WTC11 (cell line): ENCODE measurements at regions not wholly inside any gene's neighbourhood (a gene's known extent, or its start where the extent isn't known, plus 50 kb on each side); places are given as distances from the start of the nearest gene placed in this dataset.

ENCODE experiments used
- ATAC-seq: fragments of 200-7000 bp; cut with Tn5 transposase; 2 replicates; pipeline ENCODE4 v1.10.0; 2021; ENCODE audit warnings: mild to moderate bottlenecking, moderate library complexity
- CTCF ChIA-PET: fragments of 300-600 bp; sonication (Branson Sonifier 250); formaldehyde crosslinking; loops from one replicate; lab custom pipeline; 2021; ENCODE audit warnings: antibody characterized with exemption; lab: Charles Lee
- POLR2A ChIA-PET: fragments of 350-600 bp; sonication (Branson Sonifier 250); formaldehyde crosslinking; loops from one replicate; lab custom pipeline; 2021; ENCODE audit warnings: antibody characterized with exemption; lab: Charles Lee
- DNase-seq: peaks from one replicate; pipeline ENCODE4 v3.0.0; 2021; ENCODE audit warnings: low spot score
- H3K27ac Mint-ChIP-seq: 2 replicates; pipeline ENCODE4 v1.8.0; 2021; ENCODE audit warnings: mixed read lengths
- H3K27me3 Mint-ChIP-seq: 2 replicates; pipeline ENCODE4 v1.8.0; 2021; ENCODE audit warnings: low read depth, mild to moderate bottlenecking, moderate library complexity, mixed read lengths
- H3K36me3 Mint-ChIP-seq: 2 replicates; pipeline ENCODE4 v1.8.0; 2021; ENCODE audit warnings: mixed read lengths
- H3K4me1 Mint-ChIP-seq: 2 replicates; pipeline ENCODE4 v1.8.0; 2022; ENCODE audit warnings: mixed read lengths
- H3K4me3 Mint-ChIP-seq: 2 replicates; pipeline ENCODE4 v1.8.0; 2021; ENCODE audit warnings: mild to moderate bottlenecking, moderate library complexity, mixed read lengths
- H3K9me3 Mint-ChIP-seq: 2 replicates; pipeline ENCODE4 v1.8.0; 2021; ENCODE audit warnings: mixed read lengths
- CBFB ChIP-seq: sonication (generic); formaldehyde crosslinking; IDR thresholded peaks from 2 replicates; pipeline ENCODE4 v1.8.1; 2022; ENCODE audit warnings: mild to moderate bottlenecking, low read depth, missing genetic modification reagents
- EMX1 ChIP-seq: fragments of 250-450 bp; sonication (Bioruptor Pico); IDR thresholded peaks from 2 replicates; pipeline ENCODE4 v1.8.0; 2021; ENCODE audit warnings: mild to moderate bottlenecking
- MXD4 ChIP-seq: fragments of 250-450 bp; sonication (Bioruptor Pico); IDR thresholded peaks from 2 replicates; pipeline ENCODE4 v1.8.0; 2021; ENCODE audit warnings: mild to moderate bottlenecking, moderate library complexity, borderline replicate concordance
- OVOL2 ChIP-seq: fragments of 250-450 bp; sonication (Bioruptor Pico); IDR thresholded peaks from 2 replicates; pipeline ENCODE4 v1.9.0; 2021; ENCODE audit warnings: mild to moderate bottlenecking, borderline replicate concordance
- RORB ChIP-seq: fragments of 250-450 bp; sonication (Bioruptor Pico); IDR thresholded peaks from 2 replicates; pipeline ENCODE4 v1.9.0; 2021; ENCODE audit warnings: mild to moderate bottlenecking
- TCF7 ChIP-seq: sonication (generic); formaldehyde crosslinking; IDR thresholded peaks from 2 replicates; pipeline ENCODE4 v1.8.0; 2022; ENCODE audit warnings: mild to moderate bottlenecking, low read depth, missing genetic modification reagents, moderate library complexity
- TP53 ChIP-seq: sonication (generic); formaldehyde crosslinking; IDR thresholded peaks from 2 replicates; pipeline ENCODE4 v1.8.1; 2023; ENCODE audit warnings: mild to moderate bottlenecking, missing genetic modification reagents
- ZNF232 ChIP-seq: sonication (generic); formaldehyde crosslinking; IDR thresholded peaks from 2 replicates; pipeline ENCODE4 v1.8.0; 2022; ENCODE audit warnings: mild to moderate bottlenecking, missing genetic modification reagents
- ZNF263 ChIP-seq: sonication (generic); formaldehyde crosslinking; IDR thresholded peaks from 2 replicates; pipeline ENCODE4 v1.8.1; 2022; ENCODE audit warnings: low read depth, mild to moderate bottlenecking, moderate library complexity, missing genetic modification reagents
- ZNF317 ChIP-seq: sonication (generic); formaldehyde crosslinking; IDR thresholded peaks from 2 replicates; pipeline ENCODE4 v1.8.1; 2023; ENCODE audit warnings: low read depth, mild to moderate bottlenecking, moderate library complexity, missing genetic modification reagents, borderline replicate concordance
- ZNF671 ChIP-seq: fragments of 250-450 bp; sonication (Bioruptor Pico); IDR thresholded peaks from 2 replicates; pipeline ENCODE4 v1.8.0; 2021; ENCODE audit warnings: mild to moderate bottlenecking
- TF ChIP-seq, protein P1 (sequence below): sonication (generic); formaldehyde crosslinking; IDR thresholded peaks from 2 replicates; pipeline ENCODE4 v1.8.1; 2022; ENCODE audit warnings: mild to moderate bottlenecking, missing genetic modification reagents, moderate library complexity, borderline replicate concordance
- TF ChIP-seq, protein P2 (sequence below): sonication (generic); formaldehyde crosslinking; IDR thresholded peaks from 2 replicates; pipeline ENCODE4 v1.8.0; 2023; ENCODE audit warnings: missing genetic modification reagents
- TF ChIP-seq, protein P3 (sequence below): fragments of 250-450 bp; sonication (Bioruptor Pico); conservative IDR thresholded peaks from 2 replicates; pipeline ENCODE4 v1.9.0; 2021; ENCODE audit warnings: mild to moderate bottlenecking
- TF ChIP-seq, protein P4 (sequence below): sonication (generic); formaldehyde crosslinking; IDR thresholded peaks from 2 replicates; pipeline ENCODE4 v1.8.1; 2023; ENCODE audit warnings: mild to moderate bottlenecking, missing genetic modification reagents
- TF ChIP-seq, protein P5 (sequence below): sonication (generic); formaldehyde crosslinking; IDR thresholded peaks from 2 replicates; pipeline ENCODE4 v1.8.0; 2022; ENCODE audit warnings: mild to moderate bottlenecking, missing genetic modification reagents
- TF ChIP-seq, protein P6 (sequence below): sonication (generic); formaldehyde crosslinking; IDR thresholded peaks from 2 replicates; pipeline ENCODE4 v1.8.0; 2022; ENCODE audit warnings: mild to moderate bottlenecking, missing genetic modification reagents
- TF ChIP-seq, protein P7 (sequence below): sonication (generic); formaldehyde crosslinking; IDR thresholded peaks from 2 replicates; pipeline ENCODE4 v1.8.0; 2022; ENCODE audit warnings: mild to moderate bottlenecking, missing genetic modification reagents
- TF ChIP-seq, protein P8 (sequence below): sonication (generic); formaldehyde crosslinking; IDR thresholded peaks from 2 replicates; pipeline ENCODE4 v1.8.0; 2022; ENCODE audit warnings: mild to moderate bottlenecking, missing genetic modification reagents
- TF ChIP-seq, protein P9 (sequence below): fragments of 250-450 bp; sonication (Bioruptor Pico); IDR thresholded peaks from 2 replicates; pipeline ENCODE4 v1.9.0; 2021; ENCODE audit warnings: mild to moderate bottlenecking

DNA sequence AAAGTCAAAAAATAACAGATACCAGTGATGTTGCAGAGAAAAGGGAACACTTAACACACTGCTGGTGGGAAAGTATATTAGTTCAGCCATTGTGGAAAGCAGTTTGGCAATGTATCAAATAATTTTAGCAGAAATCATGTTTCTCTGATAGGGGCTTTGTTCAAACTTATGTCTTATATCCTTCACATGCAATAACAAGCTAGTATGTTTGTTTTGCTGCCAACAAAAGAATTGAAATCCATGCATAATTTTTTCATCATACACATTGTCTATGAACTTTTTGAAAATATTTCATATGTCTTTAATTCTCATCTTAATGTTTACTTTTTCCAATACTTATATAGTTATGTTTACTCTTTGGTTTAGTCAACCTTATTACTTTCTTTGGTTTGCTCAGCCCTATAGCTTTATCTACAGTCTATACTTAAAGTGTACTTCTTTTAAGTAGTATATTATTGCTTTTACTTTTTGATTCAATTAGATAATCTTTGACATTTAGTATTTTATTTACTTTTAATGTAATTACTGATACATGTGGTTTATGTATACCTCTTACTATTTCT lies 639.6 kb upstream of the CBLB start (continued):
- TF ChIP-seq, protein P1, sequence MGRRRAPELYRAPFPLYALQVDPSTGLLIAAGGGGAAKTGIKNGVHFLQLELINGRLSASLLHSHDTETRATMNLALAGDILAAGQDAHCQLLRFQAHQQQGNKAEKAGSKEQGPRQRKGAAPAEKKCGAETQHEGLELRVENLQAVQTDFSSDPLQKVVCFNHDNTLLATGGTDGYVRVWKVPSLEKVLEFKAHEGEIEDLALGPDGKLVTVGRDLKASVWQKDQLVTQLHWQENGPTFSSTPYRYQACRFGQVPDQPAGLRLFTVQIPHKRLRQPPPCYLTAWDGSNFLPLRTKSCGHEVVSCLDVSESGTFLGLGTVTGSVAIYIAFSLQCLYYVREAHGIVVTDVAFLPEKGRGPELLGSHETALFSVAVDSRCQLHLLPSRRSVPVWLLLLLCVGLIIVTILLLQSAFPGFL: no peak

DNA sequence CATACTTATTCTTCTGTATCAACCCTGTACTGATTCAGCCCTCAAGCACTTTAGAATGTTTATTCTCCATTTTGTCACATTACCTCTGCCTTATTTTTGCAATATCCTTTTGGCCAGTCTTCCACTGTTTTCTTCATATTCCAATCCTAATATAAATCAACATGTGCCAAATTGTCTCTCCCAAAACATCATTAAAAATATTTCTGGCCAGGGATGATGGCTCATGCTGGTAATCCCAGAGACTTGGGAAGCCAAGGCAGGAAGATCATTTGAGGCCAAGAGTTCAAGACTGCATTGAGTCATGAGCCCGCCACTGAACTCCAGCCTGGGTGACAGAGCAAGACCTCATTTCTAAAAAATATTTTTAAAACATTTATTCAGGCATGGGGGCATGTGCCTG lies 641.4 kb upstream of the CBLB start:
- ATAC-seq (no peak), DNase-seq (no peak)
- TF ChIP-seq CBFB (CRISPR knock-in tag) (no peak), ZNF671 (CRISPR knock-in tag) (no peak), ZNF317 (CRISPR knock-in tag) (no peak)
- POLR2A ChIA-PET: no interaction called here
- H3K4me1 Mint-ChIP-seq: no peaks in the 10 kb centered on the region
- H3K27me3 Mint-ChIP-seq: no peaks in the 10 kb centered on the region
- H3K9me3 Mint-ChIP-seq: peaks cover 18% of the 10 kb centered on the region
- H3K27ac Mint-ChIP-seq: no peak overlapping the region
- H3K4me3 Mint-ChIP-seq: no peak overlapping the region
- CTCF ChIA-PET: no interaction called here
- H3K36me3 Mint-ChIP-seq: 0 out of 2 replicates have a peak, but pooled peaks cover 3% of the 10 kb centered on the region

DNA sequence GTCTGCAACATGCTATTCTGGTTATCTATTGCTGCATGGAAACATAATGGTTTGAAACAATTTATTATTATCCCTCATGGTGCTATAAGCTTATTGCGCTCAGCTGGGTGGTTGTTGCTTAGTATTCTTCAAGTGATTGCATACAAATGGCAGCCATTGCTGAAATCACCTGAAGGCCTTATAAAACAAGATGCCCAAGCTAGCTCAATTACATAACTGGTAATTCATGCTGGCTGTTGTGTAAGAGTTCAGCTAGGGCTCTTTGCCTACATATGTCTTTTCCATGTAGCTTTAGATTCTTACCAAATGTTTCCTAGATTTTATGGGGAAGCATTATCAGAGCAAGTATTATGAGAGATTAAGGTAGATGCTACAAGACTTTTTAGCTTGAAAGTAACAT lies 644.0 kb upstream of the CBLB start:
- Mint-ChIP-seq H3K27me3 (no peaks in the 10 kb centered on the region), H3K27ac (no peak overlapping the region), H3K36me3 (no peaks in the 10 kb centered on the region), H3K4me3 (no peak overlapping the region), H3K9me3 (peaks cover 13% of the 10 kb centered on the region), H3K4me1 (no peaks in the 10 kb centered on the region)
- DNase-seq: no peak
- CTCF ChIA-PET: no interaction called here
- no peak for ATAC-seq
- POLR2A ChIA-PET: no interaction called here
- TF ChIP-seq, protein P2, sequence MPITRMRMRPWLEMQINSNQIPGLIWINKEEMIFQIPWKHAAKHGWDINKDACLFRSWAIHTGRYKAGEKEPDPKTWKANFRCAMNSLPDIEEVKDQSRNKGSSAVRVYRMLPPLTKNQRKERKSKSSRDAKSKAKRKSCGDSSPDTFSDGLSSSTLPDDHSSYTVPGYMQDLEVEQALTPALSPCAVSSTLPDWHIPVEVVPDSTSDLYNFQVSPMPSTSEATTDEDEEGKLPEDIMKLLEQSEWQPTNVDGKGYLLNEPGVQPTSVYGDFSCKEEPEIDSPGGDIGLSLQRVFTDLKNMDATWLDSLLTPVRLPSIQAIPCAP: no peak
- TF ChIP-seq, protein P3, sequence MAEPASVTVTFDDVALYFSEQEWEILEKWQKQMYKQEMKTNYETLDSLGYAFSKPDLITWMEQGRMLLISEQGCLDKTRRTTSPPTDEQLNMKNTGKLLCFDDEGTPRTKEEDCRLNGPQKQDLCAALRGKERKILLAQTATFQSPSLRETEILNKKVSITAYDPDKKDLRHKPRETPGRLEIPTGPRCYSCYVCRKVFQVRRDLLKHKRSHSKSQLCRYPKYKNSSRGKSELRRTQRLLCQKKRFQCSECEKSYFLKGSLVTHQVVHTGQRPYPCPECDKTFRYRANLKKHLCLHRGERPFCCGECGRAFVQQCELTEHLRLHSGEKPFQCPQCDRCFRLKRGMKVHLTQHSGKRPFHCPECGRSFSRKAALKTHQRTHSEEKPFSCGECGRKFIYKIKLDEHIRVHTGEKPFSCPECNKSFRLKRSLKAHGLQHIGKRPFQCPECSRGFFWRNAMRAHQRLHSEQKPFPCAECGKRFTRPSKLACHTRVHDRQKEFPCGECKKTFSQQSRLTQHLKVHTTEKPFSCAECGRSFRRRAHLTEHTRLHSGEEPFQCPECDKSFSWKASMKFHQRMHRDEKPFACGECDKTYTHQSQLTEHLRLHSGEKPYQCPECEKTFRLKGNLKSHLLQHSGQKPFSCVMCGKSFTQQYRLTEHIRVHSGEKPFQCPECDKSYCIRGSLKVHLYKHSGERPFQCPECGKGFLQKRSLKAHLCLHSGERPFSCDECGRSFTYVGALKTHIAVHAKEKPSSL (CRISPR knock-in tag): no peak
- TF ChIP-seq TCF7 (CRISPR knock-in tag) (no peak), ZNF263 (CRISPR knock-in tag) (no peak), OVOL2 (no peak), EMX1 (CRISPR knock-in tag) (no peak), MXD4 (CRISPR knock-in tag) (no peak), TP53 (no peak), RORB (CRISPR knock-in tag) (no peak), ZNF232 (CRISPR knock-in tag) (no peak)
- TF ChIP-seq, protein P4, sequence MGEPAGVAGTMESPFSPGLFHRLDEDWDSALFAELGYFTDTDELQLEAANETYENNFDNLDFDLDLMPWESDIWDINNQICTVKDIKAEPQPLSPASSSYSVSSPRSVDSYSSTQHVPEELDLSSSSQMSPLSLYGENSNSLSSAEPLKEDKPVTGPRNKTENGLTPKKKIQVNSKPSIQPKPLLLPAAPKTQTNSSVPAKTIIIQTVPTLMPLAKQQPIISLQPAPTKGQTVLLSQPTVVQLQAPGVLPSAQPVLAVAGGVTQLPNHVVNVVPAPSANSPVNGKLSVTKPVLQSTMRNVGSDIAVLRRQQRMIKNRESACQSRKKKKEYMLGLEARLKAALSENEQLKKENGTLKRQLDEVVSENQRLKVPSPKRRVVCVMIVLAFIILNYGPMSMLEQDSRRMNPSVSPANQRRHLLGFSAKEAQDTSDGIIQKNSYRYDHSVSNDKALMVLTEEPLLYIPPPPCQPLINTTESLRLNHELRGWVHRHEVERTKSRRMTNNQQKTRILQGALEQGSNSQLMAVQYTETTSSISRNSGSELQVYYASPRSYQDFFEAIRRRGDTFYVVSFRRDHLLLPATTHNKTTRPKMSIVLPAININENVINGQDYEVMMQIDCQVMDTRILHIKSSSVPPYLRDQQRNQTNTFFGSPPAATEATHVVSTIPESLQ (CRISPR knock-in tag): no peak
- TF ChIP-seq, protein P5, sequence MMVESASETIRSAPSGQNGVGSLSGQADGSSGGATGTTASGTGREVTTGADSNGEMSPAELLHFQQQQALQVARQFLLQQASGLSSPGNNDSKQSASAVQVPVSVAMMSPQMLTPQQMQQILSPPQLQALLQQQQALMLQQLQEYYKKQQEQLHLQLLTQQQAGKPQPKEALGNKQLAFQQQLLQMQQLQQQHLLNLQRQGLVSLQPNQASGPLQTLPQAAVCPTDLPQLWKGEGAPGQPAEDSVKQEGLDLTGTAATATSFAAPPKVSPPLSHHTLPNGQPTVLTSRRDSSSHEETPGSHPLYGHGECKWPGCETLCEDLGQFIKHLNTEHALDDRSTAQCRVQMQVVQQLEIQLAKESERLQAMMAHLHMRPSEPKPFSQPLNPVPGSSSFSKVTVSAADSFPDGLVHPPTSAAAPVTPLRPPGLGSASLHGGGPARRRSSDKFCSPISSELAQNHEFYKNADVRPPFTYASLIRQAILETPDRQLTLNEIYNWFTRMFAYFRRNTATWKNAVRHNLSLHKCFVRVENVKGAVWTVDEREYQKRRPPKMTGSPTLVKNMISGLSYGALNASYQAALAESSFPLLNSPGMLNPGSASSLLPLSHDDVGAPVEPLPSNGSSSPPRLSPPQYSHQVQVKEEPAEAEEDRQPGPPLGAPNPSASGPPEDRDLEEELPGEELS (CRISPR knock-in tag): no peak
- TF ChIP-seq, protein P6, sequence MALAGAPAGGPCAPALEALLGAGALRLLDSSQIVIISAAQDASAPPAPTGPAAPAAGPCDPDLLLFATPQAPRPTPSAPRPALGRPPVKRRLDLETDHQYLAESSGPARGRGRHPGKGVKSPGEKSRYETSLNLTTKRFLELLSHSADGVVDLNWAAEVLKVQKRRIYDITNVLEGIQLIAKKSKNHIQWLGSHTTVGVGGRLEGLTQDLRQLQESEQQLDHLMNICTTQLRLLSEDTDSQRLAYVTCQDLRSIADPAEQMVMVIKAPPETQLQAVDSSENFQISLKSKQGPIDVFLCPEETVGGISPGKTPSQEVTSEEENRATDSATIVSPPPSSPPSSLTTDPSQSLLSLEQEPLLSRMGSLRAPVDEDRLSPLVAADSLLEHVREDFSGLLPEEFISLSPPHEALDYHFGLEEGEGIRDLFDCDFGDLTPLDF: no peak
- TF ChIP-seq, protein P7, sequence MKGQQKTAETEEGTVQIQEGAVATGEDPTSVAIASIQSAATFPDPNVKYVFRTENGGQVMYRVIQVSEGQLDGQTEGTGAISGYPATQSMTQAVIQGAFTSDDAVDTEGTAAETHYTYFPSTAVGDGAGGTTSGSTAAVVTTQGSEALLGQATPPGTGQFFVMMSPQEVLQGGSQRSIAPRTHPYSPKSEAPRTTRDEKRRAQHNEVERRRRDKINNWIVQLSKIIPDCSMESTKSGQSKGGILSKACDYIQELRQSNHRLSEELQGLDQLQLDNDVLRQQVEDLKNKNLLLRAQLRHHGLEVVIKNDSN: no peak
- TF ChIP-seq, protein P8, sequence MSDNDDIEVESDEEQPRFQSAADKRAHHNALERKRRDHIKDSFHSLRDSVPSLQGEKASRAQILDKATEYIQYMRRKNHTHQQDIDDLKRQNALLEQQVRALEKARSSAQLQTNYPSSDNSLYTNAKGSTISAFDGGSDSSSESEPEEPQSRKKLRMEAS (CRISPR knock-in tag): no peak
- TF ChIP-seq, protein P9, sequence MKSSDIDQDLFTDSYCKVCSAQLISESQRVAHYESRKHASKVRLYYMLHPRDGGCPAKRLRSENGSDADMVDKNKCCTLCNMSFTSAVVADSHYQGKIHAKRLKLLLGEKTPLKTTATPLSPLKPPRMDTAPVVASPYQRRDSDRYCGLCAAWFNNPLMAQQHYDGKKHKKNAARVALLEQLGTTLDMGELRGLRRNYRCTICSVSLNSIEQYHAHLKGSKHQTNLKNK (CRISPR knock-in tag): no peak
